MCF 10A (cell line): ENCODE measurements at regions not wholly inside any gene's neighbourhood (a gene's known extent, or its start where the extent isn't known, plus 50 kb on each side); places are given as distances from the start of the nearest gene placed in this dataset.

Experiments used
- BruUV-seq: library from RNA; stranded (reverse); fragments of 400-500 nt; replicated peaks from 2 replicates; lab custom pipeline; 2021; lab: Mats Ljungman, UMichigan
- CTCF ChIA-PET: fragments of 300-600 bp; sonication (Branson Sonifier 250); formaldehyde crosslinking; extraction: SDS; loops from one replicate; lab custom pipeline; 2021; ENCODE audit warnings: antibody characterized with exemption, inconsistent platforms; lab: Yijun Ruan, JAX
- POLR2A ChIA-PET: fragments of 300-600, 350-650 bp; sonication (Branson Sonifier 250); formaldehyde crosslinking; extraction: SDS; loops from one replicate; lab custom pipeline; 2020; ENCODE audit warnings: antibody characterized with exemption, inconsistent platforms; lab: Yijun Ruan, JAX
- DNase-seq: peaks from one replicate; pipeline ENCODE4 v3.0.0-alpha.2; 2018; ENCODE audit not compliant: unreplicated experiment
- H3K27ac Mint-ChIP-seq: one replicate; pipeline ENCODE4 v1.8.0; 2022; ENCODE audit warnings: mild to moderate bottlenecking, low read depth, mixed read lengths; ENCODE audit not compliant: unreplicated experiment
- H3K27me3 Mint-ChIP-seq: one replicate; pipeline ENCODE4 v1.8.0; 2022; ENCODE audit warnings: mixed read lengths; ENCODE audit not compliant: insufficient read depth, unreplicated experiment
- H3K36me3 Mint-ChIP-seq: one replicate; pipeline ENCODE4 v1.8.0; 2022; ENCODE audit warnings: mild to moderate bottlenecking, moderate library complexity, mixed read lengths; ENCODE audit not compliant: insufficient read depth, unreplicated experiment
- H3K4me1 Mint-ChIP-seq: one replicate; pipeline ENCODE4 v1.8.0; 2022; ENCODE audit warnings: mixed read lengths; ENCODE audit not compliant: insufficient read depth, unreplicated experiment
- H3K4me3 Mint-ChIP-seq: one replicate; pipeline ENCODE4 v1.8.0; 2022; ENCODE audit warnings: mild to moderate bottlenecking, moderate library complexity, mixed read lengths; ENCODE audit not compliant: unreplicated experiment
- H3K9me3 Mint-ChIP-seq: one replicate; pipeline ENCODE4 v1.8.0; 2022; ENCODE audit warnings: mixed read lengths; ENCODE audit not compliant: unreplicated experiment
- intact Hi-C: fragments of 100-400 bp; cut with micrococcal nuclease; formaldehyde crosslinking; loops from 2 replicates; pipeline ENCODE4 v1.14.1; 2022
- TF ChIP-seq, protein P1 (sequence below): fragments of 200-600 bp; IDR thresholded peaks from one replicate; pipeline ENCODE4 v1.8.0; 2022; ENCODE audit warnings: antibody characterized with exemption, mild to moderate bottlenecking; ENCODE audit not compliant: unreplicated experiment

DNA sequence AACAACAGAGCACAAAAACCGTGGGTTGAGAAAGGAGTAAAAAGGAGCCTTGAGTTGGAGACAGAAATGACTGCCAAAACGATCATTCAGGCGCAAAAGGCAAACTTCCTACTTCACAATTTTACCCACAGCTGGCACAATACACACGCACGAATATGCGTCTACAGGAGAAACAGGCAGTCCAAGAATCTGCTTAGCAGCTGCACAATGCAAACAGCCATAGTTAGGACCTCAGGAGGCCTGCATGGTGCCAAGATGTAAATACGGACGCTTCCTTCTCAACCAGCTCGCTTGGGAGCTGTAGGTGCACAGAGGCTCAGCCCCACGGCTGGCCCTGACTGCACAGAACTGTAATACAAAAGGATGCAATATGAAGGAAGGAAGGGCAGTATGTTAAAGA, 250.1 kb upstream of the CAND1 start:
- H3K4me1 Mint-ChIP-seq = no peaks in the 10 kb centered on the region
- peaks cover 10% of the 10 kb centered on the region for H3K27me3 Mint-ChIP-seq
- CTCF ChIA-PET = interaction anchor here (1.0 to 1.1 kb wide), 2 partner anchors 201 to 211 kb away, joined by 3 to 4 read pairs; no protein-coding TSS in a partner anchor
- H3K4me3 Mint-ChIP-seq = no peak overlapping the region
- no peaks in the 10 kb centered on the region for H3K36me3 Mint-ChIP-seq
- no peak overlapping the region for H3K27ac Mint-ChIP-seq
- intact Hi-C loops = no loop called here
- POLR2A ChIA-PET = no interaction called here
- TF ChIP-seq, protein P1, sequence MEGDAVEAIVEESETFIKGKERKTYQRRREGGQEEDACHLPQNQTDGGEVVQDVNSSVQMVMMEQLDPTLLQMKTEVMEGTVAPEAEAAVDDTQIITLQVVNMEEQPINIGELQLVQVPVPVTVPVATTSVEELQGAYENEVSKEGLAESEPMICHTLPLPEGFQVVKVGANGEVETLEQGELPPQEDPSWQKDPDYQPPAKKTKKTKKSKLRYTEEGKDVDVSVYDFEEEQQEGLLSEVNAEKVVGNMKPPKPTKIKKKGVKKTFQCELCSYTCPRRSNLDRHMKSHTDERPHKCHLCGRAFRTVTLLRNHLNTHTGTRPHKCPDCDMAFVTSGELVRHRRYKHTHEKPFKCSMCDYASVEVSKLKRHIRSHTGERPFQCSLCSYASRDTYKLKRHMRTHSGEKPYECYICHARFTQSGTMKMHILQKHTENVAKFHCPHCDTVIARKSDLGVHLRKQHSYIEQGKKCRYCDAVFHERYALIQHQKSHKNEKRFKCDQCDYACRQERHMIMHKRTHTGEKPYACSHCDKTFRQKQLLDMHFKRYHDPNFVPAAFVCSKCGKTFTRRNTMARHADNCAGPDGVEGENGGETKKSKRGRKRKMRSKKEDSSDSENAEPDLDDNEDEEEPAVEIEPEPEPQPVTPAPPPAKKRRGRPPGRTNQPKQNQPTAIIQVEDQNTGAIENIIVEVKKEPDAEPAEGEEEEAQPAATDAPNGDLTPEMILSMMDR = no peak
- BruUV-seq = no TSS peak
- no peaks in the 10 kb centered on the region for H3K9me3 Mint-ChIP-seq
- no peak for DNase-seq

DNA sequence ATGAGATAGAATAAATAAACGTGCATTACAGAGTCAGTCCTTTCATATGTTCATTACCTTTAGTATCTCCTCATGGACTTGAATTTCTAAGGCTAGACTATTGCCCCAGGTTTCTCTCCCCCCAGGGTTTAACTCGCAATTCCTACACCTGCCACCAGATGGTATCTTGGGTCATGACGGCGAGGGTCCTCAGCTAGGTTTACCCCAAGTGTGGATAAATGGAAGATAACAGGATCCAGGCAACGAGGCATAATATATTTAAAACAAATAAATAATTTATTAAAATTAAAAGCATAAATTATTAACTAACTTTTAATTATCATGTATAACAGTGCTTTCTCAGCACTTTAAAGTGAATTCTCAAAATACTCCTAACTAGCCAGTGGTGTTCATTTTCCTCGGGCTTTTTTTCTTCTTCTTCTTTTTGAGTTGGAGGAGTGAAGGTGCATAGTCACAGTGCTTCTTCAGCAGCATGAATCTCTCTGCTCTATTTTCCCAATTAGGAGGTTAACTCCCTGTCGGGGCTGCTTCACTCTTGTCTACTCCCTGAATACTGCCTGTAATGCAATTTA, 243.5 kb upstream of the CAND1 start:
- DNase-seq = peak; percentile 62
- H3K27ac Mint-ChIP-seq = no peak overlapping the region
- ChIA-PET CTCF (interaction anchor here (0.6 to 4.8 kb wide), 31 partner anchors 8 to 1495 kb away, joined by 3 to 81 read pairs (median 4); no protein-coding TSS in a partner anchor), POLR2A (no interaction called here)
- H3K27me3 Mint-ChIP-seq = peaks cover 16% of the 10 kb centered on the region
- intact Hi-C loops = loop anchor here (1.0 to 2.0 kb wide), 2 partner anchors 41 to 195 kb away; no protein-coding TSS in a partner anchor
- no peak overlapping the region for H3K4me3 Mint-ChIP-seq
- TF ChIP-seq, protein P1 = peak; percentile 88
- H3K9me3 Mint-ChIP-seq = no peaks in the 10 kb centered on the region
- H3K36me3 Mint-ChIP-seq = no peaks in the 10 kb centered on the region
- no TSS peak for BruUV-seq
- no peaks in the 10 kb centered on the region for H3K4me1 Mint-ChIP-seq

DNA sequence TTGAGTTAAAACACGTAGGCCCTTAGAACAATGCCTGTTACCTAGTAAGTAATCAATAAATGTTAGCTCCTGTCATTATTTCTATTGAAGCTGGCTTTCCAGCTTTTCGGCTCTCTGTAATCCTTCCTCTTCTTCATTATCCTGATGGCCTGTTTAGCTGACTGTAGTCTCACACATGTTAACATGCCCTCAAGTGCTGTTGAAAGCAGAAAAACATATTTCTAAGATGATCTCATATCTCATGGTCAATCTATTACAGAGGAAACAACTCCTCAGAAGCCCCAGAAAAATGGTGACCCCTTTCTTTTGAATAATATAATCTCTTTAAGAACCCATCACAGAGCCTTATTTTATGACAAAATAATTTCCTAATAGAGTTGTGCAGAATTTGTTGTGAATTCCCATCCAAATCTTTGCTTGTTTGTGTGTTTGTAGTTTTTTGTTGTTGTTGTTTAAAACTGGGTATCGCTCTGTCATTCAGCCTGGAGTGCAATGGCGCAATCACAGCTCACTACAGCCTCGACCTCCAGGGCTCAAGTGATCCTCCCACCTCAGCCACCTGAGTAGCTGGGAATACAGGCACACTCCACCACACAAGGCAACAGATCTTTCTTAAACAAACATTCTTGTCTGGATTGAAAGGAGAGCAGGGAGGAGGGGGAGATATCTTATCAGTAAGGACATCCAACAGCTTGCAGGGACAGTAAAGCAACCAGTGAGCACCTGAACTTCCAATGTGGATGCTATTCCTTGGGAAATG, 242.5 kb upstream of the CAND1 start:
- intact Hi-C loops = no loop called here

DNA sequence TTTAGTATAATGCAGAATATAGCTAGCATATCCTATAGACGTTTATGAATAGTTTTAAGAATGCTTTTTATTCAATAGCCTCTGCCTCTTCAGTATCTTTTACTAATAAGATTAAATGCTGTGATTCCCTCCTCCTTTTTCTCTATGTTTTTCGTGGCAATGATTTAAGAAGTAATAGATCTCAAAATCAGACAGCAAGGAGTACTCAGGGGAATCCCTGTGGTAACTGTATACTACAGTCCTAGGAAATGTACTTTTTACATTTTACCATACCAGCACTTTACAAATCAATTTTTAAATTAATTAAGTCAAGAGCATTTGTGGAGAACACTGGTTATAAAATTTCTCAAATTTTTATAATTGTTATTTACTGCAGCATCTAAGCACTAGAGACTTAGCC, 240.6 kb upstream of the CAND1 start:
- H3K36me3 Mint-ChIP-seq = no peaks in the 10 kb centered on the region
- intact Hi-C loops = no loop called here
- BruUV-seq = no TSS peak
- DNase-seq = no peak
- TF ChIP-seq, protein P1 = no peak
- no peaks in the 10 kb centered on the region for H3K9me3 Mint-ChIP-seq
- no peak overlapping the region for H3K27ac Mint-ChIP-seq
- ChIA-PET CTCF (interaction anchor here (0.6 to 4.8 kb wide), 3 partner anchors 192 to 326 kb away, joined by 3 to 81 read pairs (median 3); no protein-coding TSS in a partner anchor), POLR2A (no interaction called here)
- no peak overlapping the region for H3K4me3 Mint-ChIP-seq
- H3K27me3 Mint-ChIP-seq = peaks cover 11% of the 10 kb centered on the region
- H3K4me1 Mint-ChIP-seq = peaks cover 3% of the 10 kb centered on the region

More for the DNA sequence above, 242.5 kb upstream of the CAND1 start:
- DNase-seq = no peak
- Mint-ChIP-seq H3K4me3 (no peak overlapping the region), H3K9me3 (no peaks in the 10 kb centered on the region), H3K27ac (no peak overlapping the region), H3K4me1 (no peaks in the 10 kb centered on the region), H3K36me3 (no peaks in the 10 kb centered on the region), H3K27me3 (peaks cover 16% of the 10 kb centered on the region)
- CTCF ChIA-PET = interaction anchor here (0.6 to 4.8 kb wide), 20 partner anchors 8 to 1496 kb away, joined by 3 to 81 read pairs (median 4); no protein-coding TSS in a partner anchor
- TF ChIP-seq, protein P1 = no peak
- POLR2A ChIA-PET = no interaction called here
- BruUV-seq = no TSS peak
